H1 (cell line): ENCODE measurements at regions not wholly inside any gene's neighbourhood (a gene's known extent, or its start where the extent isn't known, plus 50 kb on each side); places are given as distances from the start of the nearest gene placed in this dataset.

Experiments
- CTCF ChIA-PET: fragments of 300-600 bp; sonication (Branson Sonifier 250); formaldehyde crosslinking; loops from one replicate; lab custom pipeline; 2021; ENCODE audit not compliant: partially characterized antibody; lab: Charles Lee
- POLR2A ChIA-PET: fragments of 300-600 bp; sonication (Branson Sonifier 250); formaldehyde crosslinking; loops from one replicate; lab custom pipeline; 2021; ENCODE audit warnings: inconsistent platforms; ENCODE audit not compliant: partially characterized antibody; lab: Charles Lee
- DNase-seq, 2 experiments: peaks; one replicate each; pipeline versions ENCODE4 v3.0.0 to v3.0.0-alpha.2; 2010 to 2022; ENCODE audit warnings: low spot score in 2 of 2, low read depth in 1 of 2, mixed read lengths in 1 of 2
- FAIRE-seq: peaks from 2 replicates; lab custom pipeline; 2011; peaks lifted over from hg19 to GRCh38; lab: Jason Lieb, UNC
- H2AFZ ChIP-seq: 2 replicates; pipeline ENCODE4 v1.8.1; 2012; ENCODE audit warnings: low read length, inconsistent platforms
- H2AK5ac ChIP-seq: 2 replicates; pipeline ENCODE4 v1.6.1; 2013; ENCODE audit warnings: low read depth, low read length
- H2BK120ac ChIP-seq: replicated peaks from 2 replicates; pipeline ENCODE3; 2013; ENCODE audit warnings: low read depth, low read length, inconsistent platforms
- H2BK12ac ChIP-seq: 2 replicates; pipeline ENCODE4 v1.6.1; 2013; ENCODE audit warnings: low read depth, low read length
- H2BK15ac ChIP-seq: 2 replicates; pipeline ENCODE4 v1.6.1; 2013; ENCODE audit warnings: low read length
- H2BK20ac ChIP-seq: 2 replicates; pipeline ENCODE4 v1.6.1; 2013; ENCODE audit warnings: low read length
- H2BK5ac ChIP-seq: 2 replicates; pipeline ENCODE4 v1.6.1; 2013; ENCODE audit warnings: low read depth, low read length
- H3K14ac ChIP-seq: 2 replicates; pipeline ENCODE4 v1.6.1; 2013; ENCODE audit warnings: inconsistent platforms; ENCODE audit not compliant: insufficient read length
- H3K18ac ChIP-seq: 2 replicates; pipeline ENCODE4 v1.6.1; 2013; ENCODE audit warnings: low read length; ENCODE audit errors: extremely low read depth
- H3K23ac ChIP-seq: 2 replicates; pipeline ENCODE4 v1.6.1; 2013; ENCODE audit warnings: inconsistent platforms; ENCODE audit not compliant: insufficient read length
- H3K23me2 ChIP-seq: 2 replicates; pipeline ENCODE4 v1.6.1; 2013; ENCODE audit warnings: low read depth, low read length
- H3K27ac ChIP-seq: 2 replicates; pipeline ENCODE4 v1.6.1; 2011; ENCODE audit warnings: low read depth, low read length, inconsistent platforms
- H3K27me3 ChIP-seq, 4 experiments: replicated peaks in 1 of 4; 1 replicate in 1 of 4; 2 replicates in 3 of 4; pipeline versions ENCODE4 v1.6.1 to v1.8.1; 2011 to 2013; ENCODE audit warnings: low read length in 3 of 4, mild to moderate bottlenecking in 3 of 4, inconsistent platforms in 2 of 4, mixed read lengths in 2 of 4, moderate library complexity in 1 of 4; ENCODE audit not compliant: control insufficient read depth in 3 of 4, insufficient read depth in 3 of 4; ENCODE audit errors: extremely low read depth in 1 of 4
- H3K36me3 ChIP-seq, 4 experiments: 2 replicates each; pipeline versions ENCODE4 v1.6.1 to v1.8.1; 2011 to 2013; ENCODE audit warnings: mild to moderate bottlenecking in 4 of 4, low read length in 3 of 4, moderate library complexity in 2 of 4, control low read depth in 1 of 4, inconsistent platforms in 1 of 4; ENCODE audit not compliant: insufficient read depth in 4 of 4, control insufficient read depth in 2 of 4
- H3K4ac ChIP-seq: replicated peaks from 2 replicates; pipeline ENCODE3; 2013; ENCODE audit warnings: low read length, low read depth, mixed read lengths, inconsistent platforms; ENCODE audit not compliant: insufficient read length
- H3K4me1 ChIP-seq, 4 experiments: replicated peaks in 1 of 4; 1 replicate in 1 of 4; 2 replicates in 3 of 4; pipeline versions ENCODE4 v1.6.1 to v1.8.1; 2011 to 2013; ENCODE audit warnings: low read length in 3 of 4, inconsistent platforms in 2 of 4, mixed read lengths in 1 of 4; ENCODE audit not compliant: insufficient read depth in 4 of 4, control insufficient read depth in 3 of 4
- H3K4me2 ChIP-seq, 2 experiments: 2 replicates each; pipeline versions ENCODE4 v1.6.1 to v1.8.1; 2011 to 2013; ENCODE audit warnings: low read depth in 2 of 2, low read length in 2 of 2, control low read depth in 1 of 2, inconsistent platforms in 1 of 2, mild to moderate bottlenecking in 1 of 2; ENCODE audit not compliant: insufficient read depth in 1 of 2
- H3K4me3 ChIP-seq, 4 experiments: fragments of 200-600, 300-600 bp in 1 of 4; sonication (generic), shearing (Covaris generic), sonication (Bioruptor Twin) in 1 of 4; 2 replicates each; pipeline versions ENCODE4 v1.5.1 to v1.8.1; 2011 to 2016; ENCODE audit warnings: low read length in 4 of 4, low read depth in 3 of 4, control low read depth in 2 of 4, inconsistent platforms in 2 of 4, mild to moderate bottlenecking in 2 of 4, mixed read lengths in 1 of 4, moderate library complexity in 1 of 4; ENCODE audit not compliant: insufficient read depth in 2 of 4; ENCODE audit errors: extremely low read depth in 1 of 4
- H3K56ac ChIP-seq: replicated peaks from 2 replicates; pipeline ENCODE3; 2013; ENCODE audit warnings: low read depth, mild to moderate bottlenecking, mixed read lengths, low read length, inconsistent platforms; ENCODE audit not compliant: insufficient read length
- H3K79me1 ChIP-seq: 2 replicates; pipeline ENCODE4 v1.6.1; 2013; ENCODE audit warnings: low read depth, low read length, control low read depth
- H3K79me2 ChIP-seq, 2 experiments: 2 replicates each; pipeline versions ENCODE4 v1.6.1 to v1.8.1; 2012 to 2013; ENCODE audit warnings: low read length in 2 of 2, mild to moderate bottlenecking in 2 of 2, inconsistent platforms in 1 of 2; ENCODE audit not compliant: insufficient read depth in 2 of 2, control insufficient read depth in 1 of 2
- H3K9ac ChIP-seq, 4 experiments: replicated peaks in 1 of 4; 1 replicate in 1 of 4; 2 replicates in 3 of 4; pipeline versions ENCODE4 v1.6.1 to v1.8.1; 2011 to 2013; ENCODE audit warnings: low read depth in 3 of 4, low read length in 3 of 4, control low read depth in 2 of 4, mild to moderate bottlenecking in 2 of 4, moderate library complexity in 2 of 4, inconsistent platforms in 1 of 4; ENCODE audit errors: extremely low read depth in 1 of 4
- H3K9me3 ChIP-seq, 2 experiments: 2 replicates each; pipeline versions ENCODE4 v1.6.1 to v1.8.1; 2012 to 2013; ENCODE audit warnings: mild to moderate bottlenecking in 2 of 2, moderate library complexity in 2 of 2, control low read depth in 1 of 2, inconsistent platforms in 1 of 2, low read depth in 1 of 2, low read length in 1 of 2, mixed read lengths in 1 of 2; ENCODE audit not compliant: insufficient read depth in 2 of 2
- H4K20me1 ChIP-seq, 2 experiments: replicated peaks in 1 of 2; 2 replicates each; pipeline versions ENCODE3 to v1.8.1; 2011 to 2013; ENCODE audit warnings: inconsistent platforms in 2 of 2, low read length in 2 of 2, mild to moderate bottlenecking in 1 of 2; ENCODE audit not compliant: insufficient read depth in 2 of 2, control insufficient read depth in 1 of 2
- H4K5ac ChIP-seq: 2 replicates; pipeline ENCODE4 v1.6.1; 2013; ENCODE audit warnings: low read length, low read depth, mixed read lengths, inconsistent platforms; ENCODE audit not compliant: insufficient read length
- H4K8ac ChIP-seq: 2 replicates; pipeline ENCODE4 v1.8.0; 2013; ENCODE audit warnings: mild to moderate bottlenecking, moderate library complexity, low read length, inconsistent platforms; ENCODE audit not compliant: insufficient read depth; ENCODE audit errors: extremely low read depth
- H4K91ac ChIP-seq: replicated peaks from 2 replicates; pipeline ENCODE3; 2013; ENCODE audit warnings: low read length, mixed read lengths, inconsistent platforms; ENCODE audit not compliant: insufficient read length
- CTCF ChIP-seq, 3 experiments: IDR thresholded peaks; 1 replicate in 2 of 3; 2 replicates in 1 of 3; pipeline versions ENCODE4 v1.5.1 to v1.6.1; 2011; ENCODE audit warnings: low read length in 3 of 3, mild to moderate bottlenecking in 3 of 3, inconsistent platforms in 2 of 3, low read depth in 1 of 3, moderate library complexity in 1 of 3; ENCODE audit not compliant: insufficient read depth in 1 of 3; ENCODE audit errors: control extremely low read depth in 1 of 3
- EGR1 ChIP-seq: IDR thresholded peaks from 2 replicates; pipeline ENCODE4 v1.6.1; 2011; ENCODE audit warnings: low read depth, low read length, borderline replicate concordance
- GABPA ChIP-seq: IDR thresholded peaks from 2 replicates; pipeline ENCODE4 v1.6.1; 2011; ENCODE audit warnings: mild to moderate bottlenecking, low read length, moderate library complexity, borderline replicate concordance; ENCODE audit not compliant: insufficient read depth
- JUN ChIP-seq: IDR thresholded peaks from 2 replicates; pipeline ENCODE4 v1.6.1; 2011; ENCODE audit warnings: low read depth, mild to moderate bottlenecking, improper control_type of control experiment, low read length
- KDM1A ChIP-seq: fragments of 200-600, 300-600 bp; sonication (generic); IDR thresholded peaks from 2 replicates; pipeline ENCODE4 v1.7.1; 2016; ENCODE audit warnings: mild to moderate bottlenecking, low read length, borderline replicate concordance
- KDM5A ChIP-seq: fragments of 200-600 bp; IDR thresholded peaks from 2 replicates; pipeline ENCODE4 v1.7.1; 2012; ENCODE audit warnings: mild to moderate bottlenecking, low read length, inconsistent platforms, mixed read lengths
- MAFK ChIP-seq: IDR thresholded peaks from 2 replicates; pipeline ENCODE4 v1.6.1; 2012; ENCODE audit warnings: low read depth, mild to moderate bottlenecking, improper control_type of control experiment, low read length
- PHF8 ChIP-seq: fragments of 200-600 bp; sonication (generic); conservative IDR thresholded peaks from 2 replicates; pipeline ENCODE4 v1.7.1; 2012; ENCODE audit warnings: low read depth, mild to moderate bottlenecking, inconsistent platforms, low read length, moderate library complexity
- RXRA ChIP-seq: IDR thresholded peaks from 2 replicates; pipeline ENCODE4 v1.6.1; 2011; ENCODE audit warnings: low read depth, mild to moderate bottlenecking, low read length, moderate library complexity; ENCODE audit not compliant: insufficient read depth
- SAP30 ChIP-seq: fragments of 300-600 bp; sonication (generic); IDR thresholded peaks from 2 replicates; pipeline ENCODE4 v1.7.1; 2012; ENCODE audit warnings: low read length, moderate library complexity, mild to moderate bottlenecking, inconsistent platforms; ENCODE audit not compliant: insufficient read depth, insufficient replicate concordance
- SIX5 ChIP-seq: IDR thresholded peaks from 2 replicates; pipeline ENCODE4 v1.6.1; 2011; ENCODE audit warnings: mild to moderate bottlenecking, low read depth, low read length
- SP2 ChIP-seq: IDR thresholded peaks from 2 replicates; pipeline ENCODE4 v1.6.1; 2012; ENCODE audit warnings: mild to moderate bottlenecking, low read length, inconsistent platforms
- SRF ChIP-seq: IDR thresholded peaks from 2 replicates; pipeline ENCODE4 v1.6.1; 2011; ENCODE audit warnings: mild to moderate bottlenecking, low read depth, low read length, moderate library complexity
- YY1 ChIP-seq: IDR thresholded peaks from 2 replicates; pipeline ENCODE4 v1.6.1; 2011; ENCODE audit warnings: low read depth, mild to moderate bottlenecking, low read length

GRCh38 chr13:79825959-79826358, 345.0 kb downstream of the NDFIP2 start:
- DNase-seq (no peak), FAIRE-seq (no peak)
- H3K14ac ChIP-seq: no peak overlapping the region
- H4K5ac ChIP-seq: no peak overlapping the region
- H3K4me3 ChIP-seq: no peak overlapping the region
- no peak overlapping the region for H2BK120ac ChIP-seq
- no peak overlapping the region for H2AK5ac ChIP-seq
- H3K4me1 ChIP-seq: no peaks in the 10 kb centered on the region
- H3K27me3 ChIP-seq: no peaks in the 10 kb centered on the region
- H3K79me1 ChIP-seq: no peaks in the 10 kb centered on the region
- H3K4ac ChIP-seq: no peak overlapping the region
- H3K18ac ChIP-seq: no peak overlapping the region
- H3K36me3 ChIP-seq: no peaks in the 10 kb centered on the region; a peak in 1 of 8 replicates
- H2BK12ac ChIP-seq: no peak overlapping the region
- H3K56ac ChIP-seq: no peak overlapping the region
- no peak overlapping the region for H3K23ac ChIP-seq
- H3K9me3 ChIP-seq: peaks cover 2 to 9% of the 10 kb centered on the region in 2 experiments; a peak in 3 of 4 replicates
- no peaks in the 10 kb centered on the region for H3K79me2 ChIP-seq
- H2BK15ac ChIP-seq: no peak overlapping the region
- no peaks in the 10 kb centered on the region for H3K23me2 ChIP-seq
- ChIA-PET POLR2A (no interaction called here), CTCF (no interaction called here)
- no peak overlapping the region for H3K27ac ChIP-seq
- H4K8ac ChIP-seq: no peak overlapping the region
- H2AFZ ChIP-seq: no peak overlapping the region
- no peaks in the 10 kb centered on the region for H4K20me1 ChIP-seq
- H3K9ac ChIP-seq: no peak overlapping the region
- no peak overlapping the region for H3K4me2 ChIP-seq
- H4K91ac ChIP-seq: no peak overlapping the region
- no peak overlapping the region for H2BK20ac ChIP-seq
- H2BK5ac ChIP-seq: no peak overlapping the region
- TF ChIP-seq YY1 (no peak), KDM1A (no peak), GABPA (no peak), KDM5A (no peak), SIX5 (no peak), RXRA (no peak), SP2 (no peak), JUN (no peak), SAP30 (no peak), CTCF (IDR thresholded peaks at IDR 0.05; ENCODE audit: control extremely low read depth in 1 of 3, insufficient read depth in 1 of 3, low read depth in 1 of 3, low read length in 3 of 3) (no peak), EGR1 (no peak), SRF (no peak), MAFK (no peak), PHF8 (no peak)
